ENCODE measurements at regions not wholly inside any gene's neighbourhood (a gene's known extent, or its start where the extent isn't known, plus 50 kb on each side); places are given as distances from the start of the nearest gene placed in this dataset.

DNA sequence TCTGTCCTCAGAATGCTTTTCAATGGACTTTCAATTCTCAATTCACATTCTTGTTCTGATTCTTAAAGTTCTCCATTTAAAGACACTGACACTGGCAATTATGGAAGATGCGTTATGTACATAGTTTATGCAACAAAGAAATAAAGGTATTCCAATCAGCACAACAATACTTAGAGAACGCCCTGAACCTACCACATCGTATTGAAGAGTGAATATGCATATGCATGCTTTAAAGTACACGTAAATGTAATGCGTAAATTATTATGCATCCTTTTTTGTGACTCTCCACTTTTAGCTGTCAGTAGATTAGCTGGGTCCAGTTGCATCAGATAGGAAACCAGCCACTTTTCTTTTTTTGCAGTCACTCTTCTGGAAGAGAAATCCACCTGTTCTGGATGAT, 83.5 kb downstream of the RBM43 start:
- no peaks in the 10 kb centered on the region for H3K36me3 ChIP-seq (ENCODE audit: control insufficient read depth, insufficient read depth, low read length)
- no peak overlapping the region for H3K4me3 ChIP-seq (ENCODE audit: low read length)
- peaks cover 3% of the 10 kb centered on the region for H3K4me1 ChIP-seq (ENCODE audit: control insufficient read depth, insufficient read depth, low read length)
- no peak overlapping the region for H3K27ac ChIP-seq (ENCODE audit: low read length)
- no peaks in the 10 kb centered on the region for H3K9me3 ChIP-seq (replicated peaks; ENCODE audit: control insufficient read depth, low read depth, low read length)
- H3K27me3 ChIP-seq (ENCODE audit: control insufficient read depth, insufficient read depth, low read length) = no peaks in the 10 kb centered on the region
- no peak for DNase-seq
- WGBS (ENCODE audit: insufficient coverage) = no CpG with 5 or more reads among the region's 5 CpGs

DNA sequence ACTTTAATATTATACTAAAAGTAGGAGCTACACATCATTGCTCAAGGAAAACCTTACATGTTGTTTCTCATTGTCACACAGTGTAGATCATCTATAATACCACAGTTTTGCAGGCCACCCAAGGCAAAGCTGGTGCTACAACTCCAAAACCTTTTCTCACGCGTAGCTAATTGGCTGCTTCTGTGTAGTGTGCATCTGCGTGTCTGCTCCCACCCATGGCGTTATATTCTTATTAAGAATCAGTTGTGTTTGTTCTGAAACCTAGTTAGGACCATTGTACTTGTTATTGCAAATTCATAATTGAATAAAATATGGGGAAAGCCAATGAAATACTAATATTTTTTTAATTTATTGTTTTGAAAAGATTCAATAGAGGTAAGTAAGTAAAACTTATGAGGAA, 83.9 kb downstream of the RBM43 start:
- H3K4me1 ChIP-seq (ENCODE audit: control insufficient read depth, insufficient read depth, low read length) = peaks cover 3% of the 10 kb centered on the region
- no peaks in the 10 kb centered on the region for H3K27me3 ChIP-seq (ENCODE audit: control insufficient read depth, insufficient read depth, low read length)
- H3K9me3 ChIP-seq (replicated peaks; ENCODE audit: control insufficient read depth, low read depth, low read length) = no peaks in the 10 kb centered on the region
- no peak overlapping the region for H3K27ac ChIP-seq (ENCODE audit: low read length)
- no peak for DNase-seq
- no CpG with 5 or more reads among the region's 4 CpGs for WGBS (ENCODE audit: insufficient coverage)
- H3K4me3 ChIP-seq (ENCODE audit: low read length) = no peak overlapping the region
- no peaks in the 10 kb centered on the region for H3K36me3 ChIP-seq (ENCODE audit: control insufficient read depth, insufficient read depth, low read length)

DNA sequence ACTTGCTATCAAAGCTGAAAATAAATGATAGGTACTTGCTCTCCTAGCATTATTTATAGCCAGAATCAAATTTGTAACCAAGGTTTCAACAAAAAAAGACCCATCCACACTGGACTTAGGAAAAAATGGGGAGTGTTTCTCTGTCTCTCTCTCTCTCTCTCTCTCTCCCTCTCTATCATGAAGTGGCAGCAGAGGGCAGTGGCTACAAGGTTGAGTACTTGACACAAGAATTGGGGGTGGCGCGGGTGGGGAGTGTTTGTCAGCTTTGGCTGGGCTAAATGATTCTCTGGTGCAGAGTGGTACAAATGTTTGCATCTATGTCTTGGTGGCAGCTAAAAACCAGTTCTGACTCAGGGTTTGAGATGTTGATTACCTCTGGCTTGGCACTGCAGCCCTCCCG, 85.0 kb downstream of the RBM43 start:
- Histone ChIP-seq H3K36me3 (ENCODE audit: control insufficient read depth, insufficient read depth, low read length) (no peaks in the 10 kb centered on the region), H3K27me3 (ENCODE audit: control insufficient read depth, insufficient read depth, low read length) (no peaks in the 10 kb centered on the region), H3K27ac (ENCODE audit: low read length) (no peak overlapping the region), H3K9me3 (replicated peaks; ENCODE audit: control insufficient read depth, low read depth, low read length) (no peaks in the 10 kb centered on the region), H3K4me3 (ENCODE audit: low read length) (no peak overlapping the region), H3K4me1 (ENCODE audit: control insufficient read depth, insufficient read depth, low read length) (peaks cover 3% of the 10 kb centered on the region)
- 100% methylated on average over 1 of the region's 3 CpGs for WGBS (ENCODE audit: insufficient coverage)
- no peak for DNase-seq

DNA sequence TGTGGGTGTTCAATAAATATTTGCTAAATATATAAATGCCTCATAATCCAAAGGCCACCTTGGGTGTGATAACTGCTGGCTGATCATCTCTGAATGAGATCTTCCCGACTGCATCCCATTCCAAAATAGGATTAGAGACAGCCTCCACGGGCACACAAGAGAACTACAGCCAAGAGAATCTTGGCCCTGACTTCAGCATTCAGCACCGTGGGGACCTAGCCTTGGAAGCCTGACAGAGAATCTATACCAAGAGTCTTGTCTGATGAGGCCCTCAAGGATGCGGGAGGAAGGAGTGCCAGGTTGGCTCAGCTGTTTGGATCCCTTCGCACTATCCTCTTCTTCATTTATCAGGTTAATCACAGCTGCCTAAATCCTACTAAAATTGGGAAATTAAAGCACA, 85.8 kb downstream of the RBM43 start:
- DNase-seq = peak; percentile 35

DNA sequence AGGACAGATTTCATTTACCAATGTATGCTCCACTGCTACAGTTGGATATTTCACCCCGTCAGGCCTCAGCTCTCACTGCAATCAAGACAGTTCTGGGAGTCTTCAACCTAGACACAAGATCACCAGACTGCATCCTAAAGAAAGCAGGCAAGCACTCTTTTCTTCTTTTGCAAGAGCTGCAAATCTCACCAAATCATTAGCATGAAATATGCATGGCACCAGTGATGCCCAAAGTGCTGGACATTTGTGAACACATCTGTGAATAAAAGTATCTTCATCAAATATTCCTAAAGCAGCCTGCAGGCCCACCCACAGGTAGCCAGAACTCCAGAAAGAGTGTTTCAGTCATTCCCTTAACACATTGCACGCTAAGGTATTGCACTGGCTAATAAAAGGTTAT, 87.5 kb downstream of the RBM43 start:
- H3K9me3 ChIP-seq (replicated peaks; ENCODE audit: control insufficient read depth, low read depth, low read length) = no peaks in the 10 kb centered on the region
- no peaks in the 10 kb centered on the region for H3K36me3 ChIP-seq (ENCODE audit: control insufficient read depth, insufficient read depth, low read length)
- no peak for DNase-seq
- 90% methylated on average over 1 of the region's 2 CpGs for WGBS (ENCODE audit: insufficient coverage)
- H3K4me3 ChIP-seq (ENCODE audit: low read length) = no peak overlapping the region
- H3K27ac ChIP-seq (ENCODE audit: low read length) = no peak overlapping the region
- H3K27me3 ChIP-seq (ENCODE audit: control insufficient read depth, insufficient read depth, low read length) = no peaks in the 10 kb centered on the region
- peaks cover 3% of the 10 kb centered on the region for H3K4me1 ChIP-seq (ENCODE audit: control insufficient read depth, insufficient read depth, low read length)

More for the DNA sequence above, 85.8 kb downstream of the RBM43 start:
- 16% methylated on average over 3 of the region's 5 CpGs for WGBS (ENCODE audit: insufficient coverage)
- no peaks in the 10 kb centered on the region for H3K9me3 ChIP-seq (replicated peaks; ENCODE audit: control insufficient read depth, low read depth, low read length)
- peaks cover 3% of the 10 kb centered on the region for H3K4me1 ChIP-seq (ENCODE audit: control insufficient read depth, insufficient read depth, low read length)
- no peak overlapping the region for H3K4me3 ChIP-seq (ENCODE audit: low read length)
- no peaks in the 10 kb centered on the region for H3K27me3 ChIP-seq (ENCODE audit: control insufficient read depth, insufficient read depth, low read length)
- no peaks in the 10 kb centered on the region for H3K36me3 ChIP-seq (ENCODE audit: control insufficient read depth, insufficient read depth, low read length)
- H3K27ac ChIP-seq (ENCODE audit: low read length) = no peak overlapping the region

DNA sequence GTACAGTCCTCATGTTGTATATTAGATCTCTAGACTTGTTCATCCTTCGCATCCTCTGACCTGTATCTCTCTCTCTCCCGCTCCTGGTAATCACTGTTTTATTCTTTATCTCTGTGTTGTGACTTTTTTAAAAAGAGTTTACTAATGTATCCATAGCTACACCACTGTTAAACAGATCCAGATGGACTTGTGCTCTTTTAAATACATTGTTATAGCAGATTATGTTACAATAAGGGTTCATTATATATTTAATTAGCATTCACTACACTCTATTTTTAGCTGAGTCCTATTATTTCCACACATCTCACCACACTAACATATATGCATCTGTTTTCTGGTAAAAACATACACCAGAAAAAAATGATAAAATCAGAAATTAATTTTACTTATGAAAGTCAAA, 90.5 kb downstream of the RBM43 start:
- H3K27ac ChIP-seq (ENCODE audit: low read length) = no peak overlapping the region
- no peaks in the 10 kb centered on the region for H3K36me3 ChIP-seq (ENCODE audit: control insufficient read depth, insufficient read depth, low read length)
- no peaks in the 10 kb centered on the region for H3K27me3 ChIP-seq (ENCODE audit: control insufficient read depth, insufficient read depth, low read length)
- H3K4me3 ChIP-seq (ENCODE audit: low read length) = no peak overlapping the region
- peaks cover 3% of the 10 kb centered on the region for H3K4me1 ChIP-seq (ENCODE audit: control insufficient read depth, insufficient read depth, low read length)
- WGBS (ENCODE audit: insufficient coverage) = no CpG with 5 or more reads among the region's 2 CpGs
- H3K9me3 ChIP-seq (replicated peaks; ENCODE audit: control insufficient read depth, low read depth, low read length) = no peaks in the 10 kb centered on the region
- peak; percentile 52 for DNase-seq

DNA sequence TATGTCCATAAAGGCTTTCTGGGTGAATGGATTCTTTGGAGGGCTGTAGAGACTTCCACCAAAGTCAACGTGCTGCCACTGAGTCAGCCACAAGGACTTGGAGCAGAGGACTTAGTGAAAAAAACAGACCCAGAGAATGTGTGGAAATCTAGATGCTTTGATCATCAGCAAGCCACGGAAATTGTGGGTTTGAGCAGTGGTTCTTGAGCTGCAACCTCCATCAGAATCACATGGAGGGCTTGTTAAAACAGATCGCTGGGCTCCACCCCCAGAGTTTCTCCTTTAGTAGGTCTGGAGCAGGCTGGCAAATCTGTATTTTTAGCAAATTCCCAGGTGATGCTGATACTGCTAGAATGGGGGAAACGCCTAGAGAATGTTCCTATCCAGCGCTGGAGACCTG, 95.3 kb downstream of the RBM43 start:
- no peaks in the 10 kb centered on the region for H3K27me3 ChIP-seq (ENCODE audit: control insufficient read depth, insufficient read depth, low read length)
- 87% methylated on average over 3 of the region's 5 CpGs for WGBS (ENCODE audit: insufficient coverage)
- H3K4me1 ChIP-seq (ENCODE audit: control insufficient read depth, insufficient read depth, low read length) = peaks cover 3% of the 10 kb centered on the region
- no peak overlapping the region for H3K27ac ChIP-seq (ENCODE audit: low read length)
- no peaks in the 10 kb centered on the region for H3K9me3 ChIP-seq (replicated peaks; ENCODE audit: control insufficient read depth, low read depth, low read length)
- no peaks in the 10 kb centered on the region for H3K36me3 ChIP-seq (ENCODE audit: control insufficient read depth, insufficient read depth, low read length)
- DNase-seq = no peak
- H3K4me3 ChIP-seq (ENCODE audit: low read length) = no peak overlapping the region

DNA sequence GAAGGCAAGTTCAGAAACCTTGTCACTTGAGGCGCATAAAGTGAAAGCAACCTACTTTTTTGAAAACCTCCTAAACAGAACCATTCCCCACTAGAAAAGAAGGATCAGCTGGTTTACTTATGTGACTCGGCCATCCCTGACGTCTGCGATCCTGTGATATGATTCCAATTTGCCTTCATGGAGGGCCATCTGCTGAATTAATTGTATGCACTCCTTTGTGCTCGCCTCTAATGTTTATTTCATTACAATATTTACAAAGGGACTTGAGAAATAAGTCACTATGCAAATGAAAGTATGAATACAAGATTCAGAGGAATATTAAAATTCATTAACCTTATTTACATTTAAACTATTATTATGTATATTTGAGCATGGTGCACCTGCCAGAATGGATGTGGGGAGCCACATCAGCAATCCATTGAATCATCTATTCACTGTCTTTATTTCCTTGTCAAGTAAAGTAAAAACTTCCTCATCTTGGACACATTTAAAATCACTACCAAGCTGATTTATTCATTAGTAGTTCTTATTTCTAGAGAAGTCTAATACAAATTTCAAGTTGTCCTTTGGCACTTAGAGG, 96.5 kb downstream of the RBM43 start:
- no CpG with 5 or more reads among the region's 5 CpGs for WGBS (ENCODE audit: insufficient coverage)
- Histone ChIP-seq H3K4me1 (ENCODE audit: control insufficient read depth, insufficient read depth, low read length) (peaks cover 3% of the 10 kb centered on the region), H3K9me3 (replicated peaks; ENCODE audit: control insufficient read depth, low read depth, low read length) (no peaks in the 10 kb centered on the region), H3K27ac (ENCODE audit: low read length) (no peak overlapping the region), H3K4me3 (ENCODE audit: low read length) (no peak overlapping the region), H3K36me3 (ENCODE audit: control insufficient read depth, insufficient read depth, low read length) (no peaks in the 10 kb centered on the region), H3K27me3 (ENCODE audit: control insufficient read depth, insufficient read depth, low read length) (no peaks in the 10 kb centered on the region)
- peak; percentile 31 for DNase-seq

DNA sequence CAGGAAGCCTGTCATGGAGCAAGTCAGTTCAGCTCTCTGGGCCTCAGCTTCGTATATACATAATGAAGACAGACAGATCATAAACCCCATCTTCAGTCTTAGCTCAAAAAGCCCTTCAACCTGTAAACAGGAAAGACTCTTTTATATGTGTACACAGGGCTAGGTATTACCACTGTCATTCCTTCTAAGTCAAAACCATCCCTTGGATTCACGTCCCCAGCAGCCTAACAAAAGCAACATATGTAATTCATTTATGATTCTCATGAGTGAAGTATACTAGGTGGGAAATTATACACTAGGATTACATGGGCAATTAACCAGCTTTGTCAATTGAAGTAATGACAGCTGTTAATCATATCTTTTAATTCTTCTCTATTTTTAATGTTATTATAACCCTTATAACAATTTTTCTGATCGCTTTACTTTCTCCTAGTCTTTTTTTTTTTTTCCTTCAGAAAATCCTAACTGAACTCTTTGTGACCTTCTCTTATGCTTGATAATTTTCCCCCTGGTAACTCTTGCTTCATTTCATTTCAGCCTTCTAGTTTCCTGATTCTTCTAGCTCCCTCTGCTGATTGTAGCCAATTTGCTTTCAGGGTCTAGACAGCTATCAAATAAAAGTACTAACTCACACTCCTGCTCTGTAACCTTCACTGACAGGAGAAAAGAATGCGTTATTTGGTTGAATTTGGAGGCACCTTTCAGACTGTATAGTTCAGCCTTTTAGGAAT, 99.7 kb downstream of the RBM43 start:
- DNase-seq = peak; percentile 94
- no peaks in the 10 kb centered on the region for H3K9me3 ChIP-seq (replicated peaks; ENCODE audit: control insufficient read depth, low read depth, low read length)
- 83% methylated on average over 1 of the region's 4 CpGs for WGBS (ENCODE audit: insufficient coverage)

DNA sequence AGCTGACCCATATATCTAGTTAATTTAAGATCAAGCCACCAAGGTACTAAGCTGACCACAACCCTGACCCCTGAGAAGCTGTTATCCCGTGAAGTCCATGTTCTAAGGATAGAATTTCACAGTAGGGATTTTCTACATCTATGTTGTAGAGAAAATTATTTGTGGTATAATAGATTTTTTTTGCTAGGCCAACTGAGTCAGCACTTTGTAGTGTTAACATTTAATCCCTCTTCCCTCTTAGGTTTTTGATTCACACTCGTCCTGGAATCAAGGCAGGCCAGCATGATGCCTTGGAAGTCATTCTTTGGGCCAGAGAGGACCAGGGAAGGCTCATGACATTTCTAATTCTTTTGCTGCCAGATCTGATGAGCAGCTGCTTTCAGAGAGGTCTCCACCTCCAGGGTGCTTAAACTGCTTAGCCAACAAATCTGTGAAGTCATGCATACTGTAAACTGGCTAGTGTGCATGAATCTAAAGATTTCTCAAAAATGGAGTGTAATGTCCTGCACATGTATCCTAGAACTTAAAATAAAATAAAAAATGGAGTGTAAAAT, 102.5 kb downstream of the RBM43 start:
- Histone ChIP-seq H3K27me3 (ENCODE audit: control insufficient read depth, insufficient read depth, low read length) (no peaks in the 10 kb centered on the region), H3K36me3 (ENCODE audit: control insufficient read depth, insufficient read depth, low read length) (no peaks in the 10 kb centered on the region), H3K9me3 (replicated peaks; ENCODE audit: control insufficient read depth, low read depth, low read length) (no peaks in the 10 kb centered on the region), H3K27ac (ENCODE audit: low read length) (peak overlapping the region; percentile 47), H3K4me3 (ENCODE audit: low read length) (no peak overlapping the region), H3K4me1 (ENCODE audit: control insufficient read depth, insufficient read depth, low read length) (peaks cover 6% of the 10 kb centered on the region)
- WGBS (ENCODE audit: insufficient coverage) = 60% methylated on average over 1 of the region's 2 CpGs
- DNase-seq = peak; percentile 81

More for the DNA sequence above, 99.7 kb downstream of the RBM43 start:
- Histone ChIP-seq H3K27me3 (ENCODE audit: control insufficient read depth, insufficient read depth, low read length) (no peaks in the 10 kb centered on the region), H3K4me3 (ENCODE audit: low read length) (no peak overlapping the region), H3K27ac (ENCODE audit: low read length) (peak overlapping the region; percentile 4), H3K36me3 (ENCODE audit: control insufficient read depth, insufficient read depth, low read length) (no peaks in the 10 kb centered on the region), H3K4me1 (ENCODE audit: control insufficient read depth, insufficient read depth, low read length) (peaks cover 6% of the 10 kb centered on the region)
